SK-N-SH (cell line): ENCODE measurements at regions not wholly inside any gene's neighbourhood (a gene's known extent, or its start where the extent isn't known, plus 50 kb on each side); places are given as distances from the start of the nearest gene placed in this dataset.

Experiments used
- CTCF ChIA-PET: fragments of 300-600, 350-600 bp; formaldehyde crosslinking; extraction: SDS; loops from one replicate; lab custom pipeline; 2021; lab: Yijun Ruan, JAX
- POLR2A ChIA-PET: fragments of 350-600 bp; sonication (Branson Sonifier 250); formaldehyde crosslinking; extraction: SDS; loops from one replicate; lab custom pipeline; 2020; ENCODE audit warnings: antibody characterized with exemption, inconsistent platforms; lab: Yijun Ruan, JAX
- DNase-seq: peaks from one replicate; pipeline ENCODE4 v3.0.0; 2012
- H2AFZ ChIP-seq: fragments of 200-600 bp; sonication (generic); 2 replicates; pipeline ENCODE4 v1.8.1; 2016; ENCODE audit warnings: antibody characterized with exemption, mild to moderate bottlenecking, low read depth
- H3F3A ChIP-seq: fragments of 200-600 bp; sonication (generic); replicated peaks from 2 replicates; pipeline ENCODE3; 2016; ENCODE audit warnings: antibody characterized with exemption, mild to moderate bottlenecking; ENCODE audit not compliant: insufficient read depth
- H3K27ac ChIP-seq, 2 experiments: fragments of 200-500 bp in 1 of 2; fragments of 200-600 bp in 1 of 2; sonication (Bioruptor generic) in 1 of 2; sonication (generic), shearing (Covaris generic) in 1 of 2; 2 replicates each; pipeline versions ENCODE4 v1.5.1 to v1.6.1; 2014 to 2016; ENCODE audit warnings: low read depth in 2 of 2, inconsistent platforms in 1 of 2, low read length in 1 of 2, mild to moderate bottlenecking in 1 of 2, mixed read lengths in 1 of 2
- H3K27me3 ChIP-seq: fragments of 200-600 bp; sonication (generic), shearing (Covaris generic); 2 replicates; pipeline ENCODE4 v1.6.1; 2016; ENCODE audit warnings: mixed run types; ENCODE audit not compliant: insufficient read depth
- H3K36me3 ChIP-seq, 2 experiments: fragments of 200-500 bp in 1 of 2; fragments of 200-600 bp in 1 of 2; sonication (Bioruptor generic) in 1 of 2; sonication (generic) in 1 of 2; replicated peaks in 1 of 2; 2 replicates each; pipeline versions ENCODE3 to v1.5.1; 2014 to 2016; ENCODE audit warnings: low read length in 1 of 2, mild to moderate bottlenecking in 1 of 2; ENCODE audit not compliant: insufficient read depth in 2 of 2, control insufficient read depth in 1 of 2
- H3K4me1 ChIP-seq, 2 experiments: fragments of 200-500 bp in 1 of 2; fragments of 200-600 bp in 1 of 2; sonication (Bioruptor generic) in 1 of 2; sonication (generic), shearing (Covaris generic) in 1 of 2; 2 replicates each; pipeline versions ENCODE4 v1.5.1 to v1.6.1; 2014 to 2016; ENCODE audit warnings: low read depth in 1 of 2, low read length in 1 of 2, mixed run types in 1 of 2; ENCODE audit not compliant: insufficient read depth in 2 of 2, control insufficient read depth in 1 of 2
- H3K4me2 ChIP-seq: fragments of 200-600 bp; sonication (generic), shearing (Covaris generic); 2 replicates; pipeline ENCODE4 v1.6.1; 2017; ENCODE audit warnings: mixed run types
- H3K4me3 ChIP-seq, 2 experiments: fragments of 200-500 bp in 1 of 2; fragments of 200-600 bp in 1 of 2; sonication (Bioruptor generic) in 1 of 2; sonication (generic), shearing (Covaris generic) in 1 of 2; 2 replicates each; pipeline versions ENCODE4 v1.5.1 to v1.8.1; 2014 to 2016; ENCODE audit warnings: low read depth in 2 of 2, inconsistent platforms in 1 of 2, low read length in 1 of 2, mild to moderate bottlenecking in 1 of 2, mixed read lengths in 1 of 2, moderate library complexity in 1 of 2
- H3K79me2 ChIP-seq: fragments of 200-600 bp; sonication (generic); 2 replicates; pipeline ENCODE4 v1.8.1; 2017; ENCODE audit warnings: mild to moderate bottlenecking; ENCODE audit not compliant: insufficient read depth
- H3K9ac ChIP-seq: fragments of 200-600 bp; sonication (generic); 2 replicates; pipeline ENCODE4 v1.6.1; 2017; ENCODE audit warnings: mixed run types
- H3K9me2 ChIP-seq: fragments of 200-600 bp; sonication (generic); 2 replicates; pipeline ENCODE4 v1.6.1; 2017; ENCODE audit warnings: mixed run types
- H3K9me3 ChIP-seq: fragments of 200-600 bp; sonication (generic); 2 replicates; pipeline ENCODE4 v1.6.1; 2017; ENCODE audit warnings: mixed run types, mild to moderate bottlenecking, moderate library complexity
- H4K20me1 ChIP-seq: fragments of 200-600 bp; sonication (generic); 2 replicates; pipeline ENCODE4 v1.6.1; 2017; ENCODE audit warnings: mild to moderate bottlenecking, mixed run types; ENCODE audit not compliant: insufficient read depth
- CHD2 ChIP-seq: fragments of 150-350 bp; IDR thresholded peaks from 2 replicates; pipeline ENCODE4 v1.6.1; 2018; ENCODE audit warnings: low read length; ENCODE audit not compliant: partially characterized antibody
- FOXJ3 ChIP-seq: sonication (generic); formaldehyde crosslinking; IDR thresholded peaks from 2 replicates; pipeline ENCODE4 v1.5.1; 2020; ENCODE audit warnings: mild to moderate bottlenecking, missing genetic modification reagents
- GATA2 ChIP-seq: sonication (generic); formaldehyde crosslinking; IDR thresholded peaks from 2 replicates; pipeline ENCODE4 v1.5.0; 2020; ENCODE audit warnings: mild to moderate bottlenecking, missing genetic modification reagents
- MEF2A ChIP-seq: IDR thresholded peaks from 2 replicates; pipeline ENCODE4 v1.4.0; 2012; ENCODE audit warnings: low read depth, borderline replicate concordance
- POLR2AphosphoS5 ChIP-seq: IDR thresholded peaks from 2 replicates; pipeline ENCODE4 v1.6.1; 2012; ENCODE audit warnings: low read depth, low read length
- RAD21 ChIP-seq: IDR thresholded peaks from 2 replicates; pipeline ENCODE4 v1.6.1; 2012; ENCODE audit warnings: mild to moderate bottlenecking, low read length
- TCF12 ChIP-seq: IDR thresholded peaks from 2 replicates; pipeline ENCODE4 v1.4.0; 2012
- YY1 ChIP-seq: IDR thresholded peaks from 2 replicates; pipeline ENCODE4 v1.4.0; 2012; ENCODE audit warnings: low read depth, mild to moderate bottlenecking
- WGBS: methylation state at CpG from one replicate; pipeline ENCODE4 v1.1.6; 2017; ENCODE audit warnings: low lambda C conversion rate; 5-methylcytosine and 5-hydroxymethylcytosine counted together
- TF ChIP-seq, protein P1 (sequence below): IDR thresholded peaks from 2 replicates; pipeline ENCODE4 v1.6.1; 2012; ENCODE audit warnings: mild to moderate bottlenecking, low read depth, low read length, moderate library complexity
- TF ChIP-seq, protein P2 (sequence below): fragments of 200-600 bp; sonication (generic); IDR thresholded peaks from 2 replicates; pipeline ENCODE4 v1.6.1; 2017; ENCODE audit warnings: antibody characterized with exemption, mild to moderate bottlenecking, moderate library complexity

GRCh38 chr6:88246654-88247053 lies 80.5 kb upstream of the CNR1 start:
- H3K27ac ChIP-seq: 0 out of 4 replicates have a peak overlapping the region, but pooled peaks of 1 of the 2 experiments have one; percentile 34
- H3K79me2 ChIP-seq: no peaks in the 10 kb centered on the region
- peaks cover 0 to 4% of the 10 kb centered on the region in 2 experiments; a peak in 2 of 4 replicates for H3K4me1 ChIP-seq
- no peaks in the 10 kb centered on the region for H3F3A ChIP-seq
- H2AFZ ChIP-seq: no peak overlapping the region
- no peaks in the 10 kb centered on the region for H3K9me3 ChIP-seq
- no peaks in the 10 kb centered on the region for H4K20me1 ChIP-seq
- no peak overlapping the region for H3K4me2 ChIP-seq
- no peaks in the 10 kb centered on the region for H3K36me3 ChIP-seq
- H3K27me3 ChIP-seq: no peaks in the 10 kb centered on the region
- 17% methylated on average over 2 of the region's 2 CpGs for WGBS
- ChIA-PET POLR2A (no interaction called here), CTCF (no interaction called here)
- no peaks in the 10 kb centered on the region for H3K9me2 ChIP-seq
- no peak for DNase-seq
- TF ChIP-seq GATA2 (CRISPR knock-in tag): peak; percentile 51
- no peak for TF ChIP-seq FOXJ3 (CRISPR knock-in tag)
- H3K4me3 ChIP-seq: no peak overlapping the region
- H3K9ac ChIP-seq: no peak overlapping the region

GRCh38 chr6:88244721-88245120 lies 78.6 kb upstream of the CNR1 start:
- CTCF ChIA-PET: no interaction called here
- Histone ChIP-seq H3F3A (no peaks in the 10 kb centered on the region), H3K4me2 (no peak overlapping the region)

GRCh38 chr6:88238901-88239300 lies 72.8 kb upstream of the CNR1 start:
- no peaks in the 10 kb centered on the region for H3F3A ChIP-seq

More at GRCh38 chr6:88244721-88245120, 78.6 kb upstream of the CNR1 start:
- POLR2A ChIA-PET: no interaction called here
- no peaks in the 10 kb centered on the region for H3K9me2 ChIP-seq
- no peaks in the 10 kb centered on the region for H4K20me1 ChIP-seq
- DNase-seq: no peak
- H3K36me3 ChIP-seq: no peaks in the 10 kb centered on the region
- H3K79me2 ChIP-seq: no peaks in the 10 kb centered on the region
- H3K4me3 ChIP-seq: no peak overlapping the region
- H3K9me3 ChIP-seq: no peaks in the 10 kb centered on the region
- 17% methylated on average over 3 of the region's 3 CpGs for WGBS
- peaks cover 0 to 4% of the 10 kb centered on the region in 2 experiments; a peak in 2 of 4 replicates for H3K4me1 ChIP-seq
- no peak for TF ChIP-seq TCF12
- TF ChIP-seq, all 33 proteins: peak for 0
- Histone ChIP-seq H3K27ac (no peak overlapping the region), H2AFZ (no peak overlapping the region), H3K27me3 (no peaks in the 10 kb centered on the region), H3K9ac (no peak overlapping the region)

GRCh38 chr6:88238065-88238464 lies 71.9 kb upstream of the CNR1 start:
- Histone ChIP-seq H3K9ac (no peak overlapping the region), H3F3A (no peaks in the 10 kb centered on the region), H3K27me3 (no peaks in the 10 kb centered on the region), H3K9me2 (no peaks in the 10 kb centered on the region), H3K9me3 (no peaks in the 10 kb centered on the region), H2AFZ (no peak overlapping the region), H3K4me2 (no peak overlapping the region), H4K20me1 (no peaks in the 10 kb centered on the region), H3K79me2 (no peaks in the 10 kb centered on the region), H3K36me3 (no peaks in the 10 kb centered on the region), H3K4me1 (no peaks in the 10 kb centered on the region), H3K4me3 (no peak overlapping the region), H3K27ac (no peak overlapping the region)
- DNase-seq: no peak
- POLR2A ChIA-PET: no interaction called here
- WGBS: 25% methylated on average over 1 of the region's 1 CpG
- TF ChIP-seq, protein P1, sequence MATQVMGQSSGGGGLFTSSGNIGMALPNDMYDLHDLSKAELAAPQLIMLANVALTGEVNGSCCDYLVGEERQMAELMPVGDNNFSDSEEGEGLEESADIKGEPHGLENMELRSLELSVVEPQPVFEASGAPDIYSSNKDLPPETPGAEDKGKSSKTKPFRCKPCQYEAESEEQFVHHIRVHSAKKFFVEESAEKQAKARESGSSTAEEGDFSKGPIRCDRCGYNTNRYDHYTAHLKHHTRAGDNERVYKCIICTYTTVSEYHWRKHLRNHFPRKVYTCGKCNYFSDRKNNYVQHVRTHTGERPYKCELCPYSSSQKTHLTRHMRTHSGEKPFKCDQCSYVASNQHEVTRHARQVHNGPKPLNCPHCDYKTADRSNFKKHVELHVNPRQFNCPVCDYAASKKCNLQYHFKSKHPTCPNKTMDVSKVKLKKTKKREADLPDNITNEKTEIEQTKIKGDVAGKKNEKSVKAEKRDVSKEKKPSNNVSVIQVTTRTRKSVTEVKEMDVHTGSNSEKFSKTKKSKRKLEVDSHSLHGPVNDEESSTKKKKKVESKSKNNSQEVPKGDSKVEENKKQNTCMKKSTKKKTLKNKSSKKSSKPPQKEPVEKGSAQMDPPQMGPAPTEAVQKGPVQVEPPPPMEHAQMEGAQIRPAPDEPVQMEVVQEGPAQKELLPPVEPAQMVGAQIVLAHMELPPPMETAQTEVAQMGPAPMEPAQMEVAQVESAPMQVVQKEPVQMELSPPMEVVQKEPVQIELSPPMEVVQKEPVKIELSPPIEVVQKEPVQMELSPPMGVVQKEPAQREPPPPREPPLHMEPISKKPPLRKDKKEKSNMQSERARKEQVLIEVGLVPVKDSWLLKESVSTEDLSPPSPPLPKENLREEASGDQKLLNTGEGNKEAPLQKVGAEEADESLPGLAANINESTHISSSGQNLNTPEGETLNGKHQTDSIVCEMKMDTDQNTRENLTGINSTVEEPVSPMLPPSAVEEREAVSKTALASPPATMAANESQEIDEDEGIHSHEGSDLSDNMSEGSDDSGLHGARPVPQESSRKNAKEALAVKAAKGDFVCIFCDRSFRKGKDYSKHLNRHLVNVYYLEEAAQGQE: no peak
- TF ChIP-seq, protein P2, sequence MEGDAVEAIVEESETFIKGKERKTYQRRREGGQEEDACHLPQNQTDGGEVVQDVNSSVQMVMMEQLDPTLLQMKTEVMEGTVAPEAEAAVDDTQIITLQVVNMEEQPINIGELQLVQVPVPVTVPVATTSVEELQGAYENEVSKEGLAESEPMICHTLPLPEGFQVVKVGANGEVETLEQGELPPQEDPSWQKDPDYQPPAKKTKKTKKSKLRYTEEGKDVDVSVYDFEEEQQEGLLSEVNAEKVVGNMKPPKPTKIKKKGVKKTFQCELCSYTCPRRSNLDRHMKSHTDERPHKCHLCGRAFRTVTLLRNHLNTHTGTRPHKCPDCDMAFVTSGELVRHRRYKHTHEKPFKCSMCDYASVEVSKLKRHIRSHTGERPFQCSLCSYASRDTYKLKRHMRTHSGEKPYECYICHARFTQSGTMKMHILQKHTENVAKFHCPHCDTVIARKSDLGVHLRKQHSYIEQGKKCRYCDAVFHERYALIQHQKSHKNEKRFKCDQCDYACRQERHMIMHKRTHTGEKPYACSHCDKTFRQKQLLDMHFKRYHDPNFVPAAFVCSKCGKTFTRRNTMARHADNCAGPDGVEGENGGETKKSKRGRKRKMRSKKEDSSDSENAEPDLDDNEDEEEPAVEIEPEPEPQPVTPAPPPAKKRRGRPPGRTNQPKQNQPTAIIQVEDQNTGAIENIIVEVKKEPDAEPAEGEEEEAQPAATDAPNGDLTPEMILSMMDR: peak; percentile 20; the same call in 1 of the 2 replicates
- peak; percentile 58 for TF ChIP-seq RAD21
- CTCF ChIA-PET: interaction anchor here (1.0 to 1.2 kb wide), 4 partner anchors 9 to 406 kb away, joined by 3 to 4 read pairs (median 4); no protein-coding TSS in a partner anchor

More at GRCh38 chr6:88238901-88239300, 72.8 kb upstream of the CNR1 start:
- H3K79me2 ChIP-seq: no peaks in the 10 kb centered on the region
- no peaks in the 10 kb centered on the region for H3K9me2 ChIP-seq
- H2AFZ ChIP-seq: no peak overlapping the region
- TF ChIP-seq YY1 (no peak), TCF12 (no peak), POLR2AphosphoS5 (no peak), MEF2A (no peak), CHD2 (no peak)
- no peaks in the 10 kb centered on the region for H3K4me1 ChIP-seq
- H3K4me3 ChIP-seq: no peak overlapping the region
- no peaks in the 10 kb centered on the region for H3K27me3 ChIP-seq
- CTCF ChIA-PET: no interaction called here
- POLR2A ChIA-PET: no interaction called here
- no peak overlapping the region for H3K4me2 ChIP-seq
- H3K36me3 ChIP-seq: no peaks in the 10 kb centered on the region
- H3K27ac ChIP-seq: no peak overlapping the region
- WGBS: 60% methylated on average over 3 of the region's 3 CpGs
- no peaks in the 10 kb centered on the region for H3K9me3 ChIP-seq
- H3K9ac ChIP-seq: no peak overlapping the region
- DNase-seq: no peak
- no peaks in the 10 kb centered on the region for H4K20me1 ChIP-seq
